ENCODE measurements at regions not wholly inside any gene's neighbourhood (a gene's known extent, or its start where the extent isn't known, plus 50 kb on each side); places are given as distances from the start of the nearest gene placed in this dataset.

- 0 out of 2 replicates have a peak, but pooled peaks cover 3% of the 10 kb centered on the region for H3K9me3 Mint-ChIP-seq
- ATAC-seq: no peak
- H3K27me3 Mint-ChIP-seq (ENCODE audit: low read depth): peaks cover 6% of the 10 kb centered on the region
- H3K4me3 Mint-ChIP-seq: no peak overlapping the region
- TF ChIP-seq CDX4 (CRISPR knock-in tag; IDR thresholded peaks at IDR 0.05; ENCODE audit: borderline replicate concordance) (no peak), SP1 (CRISPR knock-in tag; conservative IDR thresholded peaks at IDR 0.05) (no peak), STAT6 (CRISPR knock-in tag; conservative IDR thresholded peaks at IDR 0.05; ENCODE audit: low read depth) (no peak), ATF6 (CRISPR knock-in tag; IDR thresholded peaks at IDR 0.05) (no peak), SMAD4 (CRISPR knock-in tag; IDR thresholded peaks at IDR 0.05) (no peak)
- H3K4me1 Mint-ChIP-seq: no peaks in the 10 kb centered on the region
- ChIA-PET POLR2A (no interaction called here), CTCF (interaction anchor here (2.1 kb wide), 1 partner anchor 18 kb away, joined by 11 read pairs; no protein-coding TSS in a partner anchor)
- DNase-seq (ENCODE audit: low spot score): no peak
- no peak overlapping the region for H3K27ac Mint-ChIP-seq
- H3K36me3 Mint-ChIP-seq: no peaks in the 10 kb centered on the region
These were observed 143.4 kb downstream of the BARHL2 start for GRCh38 chr1:90573736-90574135.

- ChIA-PET CTCF (no interaction called here), POLR2A (no interaction called here)
- DNase-seq (ENCODE audit: low spot score) (no peak), ATAC-seq (no peak)
- H3K4me3 Mint-ChIP-seq: no peak overlapping the region
- H3K36me3 Mint-ChIP-seq: no peaks in the 10 kb centered on the region
- 0 out of 2 replicates have a peak, but pooled peaks cover 3% of the 10 kb centered on the region for H3K9me3 Mint-ChIP-seq
- TF ChIP-seq GABPB1 (CRISPR knock-in tag; IDR thresholded peaks at IDR 0.05) (no peak), PRRX2 (CRISPR knock-in tag; IDR thresholded peaks at IDR 0.05) (no peak), JAZF1 (CRISPR knock-in tag; IDR thresholded peaks at IDR 0.05) (no peak), TEAD1 (CRISPR knock-in tag; IDR thresholded peaks at IDR 0.05) (no peak), ZNF232 (CRISPR knock-in tag; IDR thresholded peaks at IDR 0.05) (no peak), ZNF219 (CRISPR knock-in tag; IDR thresholded peaks at IDR 0.05; ENCODE audit: borderline replicate concordance) (no peak), IRF1 (CRISPR knock-in tag; IDR thresholded peaks at IDR 0.05) (no peak), RORB (CRISPR knock-in tag; IDR thresholded peaks at IDR 0.05) (no peak), SOX15 (CRISPR knock-in tag; IDR thresholded peaks at IDR 0.05) (no peak)
- peaks cover 16% of the 10 kb centered on the region for H3K27me3 Mint-ChIP-seq (ENCODE audit: low read depth)
- H3K4me1 Mint-ChIP-seq: no peaks in the 10 kb centered on the region
- H3K27ac Mint-ChIP-seq: no peak overlapping the region
These were observed 144.7 kb downstream of the BARHL2 start for GRCh38 chr1:90572446-90572845.

GRCh38 chr1:90568436-90568835, 148.7 kb downstream of the BARHL2 start:
- Mint-ChIP-seq H3K4me3 (no peak overlapping the region), H3K4me1 (peaks cover 5% of the 10 kb centered on the region), H3K36me3 (no peaks in the 10 kb centered on the region), H3K27ac (no peak overlapping the region), H3K9me3 (no peaks in the 10 kb centered on the region), H3K27me3 (ENCODE audit: low read depth) (peaks cover 52% of the 10 kb centered on the region)
- no peak for ATAC-seq
- ChIA-PET POLR2A (interaction anchor here (0.7 kb wide), 1 partner anchor 18 kb away, joined by 3 read pairs; no protein-coding TSS in a partner anchor), CTCF (interaction anchor here (0.6 to 5.9 kb wide), 3 partner anchors 11 to 380 kb away, joined by 4 to 40 read pairs (median 8); no protein-coding TSS in a partner anchor)
- no peak for DNase-seq (ENCODE audit: low spot score)
- TF ChIP-seq ATF6 (CRISPR knock-in tag; IDR thresholded peaks at IDR 0.05): no peak
- TF ChIP-seq ZNF396 (CRISPR knock-in tag; IDR thresholded peaks at IDR 0.05; ENCODE audit: borderline replicate concordance): no peak
- no peak for TF ChIP-seq STAT6 (CRISPR knock-in tag; conservative IDR thresholded peaks at IDR 0.05; ENCODE audit: low read depth)
- TF ChIP-seq MYBL2 (CRISPR knock-in tag; IDR thresholded peaks at IDR 0.05): no peak
- TF ChIP-seq ZBTB21 (CRISPR knock-in tag; IDR thresholded peaks at IDR 0.05; ENCODE audit: borderline replicate concordance): no peak
- TF ChIP-seq ZNF219 (CRISPR knock-in tag; IDR thresholded peaks at IDR 0.05; ENCODE audit: borderline replicate concordance): no peak
- no peak for TF ChIP-seq ELF4 (CRISPR knock-in tag; IDR thresholded peaks at IDR 0.05; ENCODE audit: low read depth)
- TF ChIP-seq NFATC4 (CRISPR knock-in tag; IDR thresholded peaks at IDR 0.05): no peak

Measured in WTC11 (cell line).